ENCODE measurements at regions not wholly inside any gene's neighbourhood (a gene's known extent, or its start where the extent isn't known, plus 50 kb on each side); places are given as distances from the start of the nearest gene placed in this dataset.

DNA sequence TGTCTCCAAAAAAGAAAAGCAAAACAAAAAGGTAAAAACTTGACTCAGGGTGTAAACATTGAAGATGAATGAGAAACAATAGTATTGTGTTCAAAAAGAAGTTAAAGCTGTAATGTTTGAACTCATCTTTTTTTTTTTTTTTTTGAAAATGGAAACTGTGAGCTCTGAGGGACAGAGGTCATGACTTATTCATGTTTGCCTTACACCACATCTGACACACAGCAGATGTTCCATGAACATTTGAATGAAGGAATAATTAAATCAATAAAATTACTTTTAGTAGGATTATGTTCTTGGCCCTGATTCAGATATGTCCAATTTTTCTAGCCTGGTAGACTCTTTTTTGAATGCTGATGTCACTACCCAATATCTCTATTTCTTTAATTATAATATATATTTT, 95.7 kb upstream of the MED13 start:
- no peak for TF ChIP-seq CTCF (IDR thresholded peaks at IDR 0.05)
- TF ChIP-seq EZH2 (IDR thresholded peaks at IDR 0.05; ENCODE audit: borderline replicate concordance, insufficient read depth, low read depth, low read length, poor library complexity, severe bottlenecking) = no peak

Data from B cell (primary cell).